Mucosa of descending colon (tissue), 3 donors: ENCODE measurements at regions not wholly inside any gene's neighbourhood (a gene's known extent, or its start where the extent isn't known, plus 50 kb on each side); places are given as distances from the start of the nearest gene placed in this dataset.

Source experiments
- ATAC-seq: fragments of 200-7000 bp; cut with Tn5 transposase; one replicate; pipeline ENCODE4 v1.9.1; 2020; ENCODE audit warnings: mild to moderate bottlenecking, moderate library complexity
- DNase-seq, 3 donors: peaks; one replicate each; pipeline ENCODE4 v3.0.0-alpha.2; 2020
- H3K36me3 ChIP-seq: fragments of 200-600 bp; one replicate; pipeline ENCODE4 v1.8.0; 2021; ENCODE audit warnings: low read depth, mild to moderate bottlenecking
- H3K4me1 ChIP-seq: fragments of 200-600 bp; one replicate; pipeline ENCODE4 v1.8.0; 2021; ENCODE audit warnings: low read depth, mild to moderate bottlenecking
- H3K4me3 ChIP-seq: fragments of 200-600 bp; one replicate; pipeline ENCODE4 v1.8.0; 2021; ENCODE audit warnings: mild to moderate bottlenecking
- H3K9me3 ChIP-seq: fragments of 200-600 bp; one replicate; pipeline ENCODE4 v1.8.0; 2021; ENCODE audit warnings: mild to moderate bottlenecking
- CTCF ChIP-seq: fragments of 200-600 bp; IDR thresholded peaks from one replicate; pipeline ENCODE4 v1.8.0; 2022; ENCODE audit warnings: antibody characterized with exemption, mild to moderate bottlenecking
- intact Hi-C, 2 donors: fragments of 100-400 bp; cut with DNase I in 1 of 2; cut with micrococcal nuclease in 1 of 2; formaldehyde crosslinking; loops; one replicate each; pipeline versions ENCODE4 v1.11.0 to v1.11.1; 2022; cut with DNase I, micrococcal nuclease
- donor health status: DM: no; HTN: no; CAD: no; lungs with moderate emphysema.
- donor health status: DM: no; HTN: no; CAD: no.
- donor health status: DM: no; HTN: yes; CAD: no.

GRCh38 chr12:127147724-127148123 lies 1119.2 kb upstream of the TMEM132C start:
- Histone ChIP-seq H3K36me3 (no peaks in the 10 kb centered on the region), H3K4me1 (no peaks in the 10 kb centered on the region), H3K9me3 (no peaks in the 10 kb centered on the region), H3K4me3 (no peak overlapping the region)
- ATAC-seq (no peak), DNase-seq (no peak)
- TF ChIP-seq CTCF, result no peak
- intact Hi-C loops, result no loop called here

DNA sequence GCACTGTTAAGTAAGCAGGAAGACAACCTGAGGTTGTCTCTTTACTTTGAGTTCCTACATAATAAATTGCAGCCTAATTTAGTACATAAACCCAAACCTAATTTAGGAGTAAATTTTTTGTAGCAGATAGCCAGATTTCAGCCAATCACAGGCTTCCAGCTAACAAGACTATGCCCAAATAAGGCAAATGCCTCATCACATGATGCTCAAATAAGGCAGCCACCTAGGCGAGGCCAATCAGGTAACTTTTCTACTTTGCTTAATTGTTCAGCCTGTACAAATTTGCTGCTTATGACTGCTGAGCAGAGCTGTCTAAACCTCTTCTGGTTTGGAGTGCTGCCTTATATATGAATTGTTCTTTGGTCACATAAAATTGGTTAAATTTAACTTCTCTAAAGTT lies 1118.7 kb upstream of the TMEM132C start:
- Histone ChIP-seq H3K4me3 (no peak overlapping the region), H3K4me1 (no peaks in the 10 kb centered on the region), H3K36me3 (no peaks in the 10 kb centered on the region), H3K9me3 (no peaks in the 10 kb centered on the region)
- no peak for TF ChIP-seq CTCF
- intact Hi-C loops, result no loop called here
- no peak for DNase-seq
- ATAC-seq, result no peak

DNA sequence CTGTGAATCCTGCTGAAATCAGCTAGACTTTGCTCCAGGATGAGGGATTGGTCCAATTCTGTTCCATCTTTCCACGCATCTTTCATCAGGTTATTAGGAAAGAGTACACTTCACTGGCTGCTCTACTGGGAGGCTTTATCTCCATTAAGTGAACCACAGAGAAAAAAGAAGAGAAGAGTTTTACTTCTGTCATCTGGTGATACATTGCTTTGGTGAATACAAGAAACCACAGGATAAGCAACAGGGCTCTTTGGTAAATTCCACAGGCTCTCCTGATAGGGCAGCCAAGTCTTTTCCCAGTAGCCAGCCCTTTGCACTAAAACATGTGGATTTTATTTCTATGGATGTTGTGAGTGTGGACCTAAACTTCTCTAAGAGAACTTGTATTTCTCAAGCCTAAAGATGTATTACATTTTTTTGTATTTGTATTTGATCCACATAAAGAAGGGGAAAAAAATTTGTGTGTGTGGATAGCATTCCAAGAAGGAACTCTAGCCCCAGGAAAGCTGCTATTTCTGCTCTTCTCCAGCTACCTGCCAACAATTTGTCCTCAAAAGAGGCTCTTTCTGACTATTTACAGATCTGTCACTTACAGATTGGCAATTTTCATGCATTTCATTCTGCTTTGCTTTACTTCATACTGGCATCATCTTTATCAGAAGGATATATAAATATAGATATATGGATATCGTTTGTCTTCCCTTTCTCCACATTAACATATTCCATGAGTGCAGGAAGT lies 1117.6 kb upstream of the TMEM132C start:
- intact Hi-C loops, result no loop called here
- H3K36me3 ChIP-seq, result no peaks in the 10 kb centered on the region
- ATAC-seq, result no peak

DNA sequence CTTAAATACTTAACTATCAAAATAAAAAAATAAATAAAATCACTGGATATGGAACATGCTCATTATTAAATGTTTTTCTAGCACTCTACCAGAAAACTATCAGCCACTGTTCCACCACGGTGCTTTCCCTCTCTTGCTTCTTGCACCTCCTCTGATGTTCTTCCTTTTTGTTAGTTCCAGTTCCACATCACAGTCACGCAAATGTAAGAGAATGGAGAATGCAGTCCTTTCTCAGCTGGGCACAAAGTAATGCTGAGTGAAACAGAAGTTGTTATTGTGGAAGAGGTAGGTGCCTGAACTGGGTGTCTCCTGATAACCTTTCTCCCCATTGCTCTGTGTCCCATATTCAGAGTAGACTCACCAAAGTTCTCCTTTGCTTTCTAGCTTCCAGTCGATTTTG lies 1116.9 kb upstream of the TMEM132C start:
- ATAC-seq, result no peak
- intact Hi-C loops, result no loop called here
- H3K9me3 ChIP-seq, result no peaks in the 10 kb centered on the region
- H3K36me3 ChIP-seq, result no peaks in the 10 kb centered on the region
- H3K4me3 ChIP-seq, result no peak overlapping the region
- no peaks in the 10 kb centered on the region for H3K4me1 ChIP-seq
- no peak for TF ChIP-seq CTCF
- DNase-seq, result no peak

More for the DNA sequence above, 1117.6 kb upstream of the TMEM132C start:
- Histone ChIP-seq H3K4me3 (no peak overlapping the region), H3K4me1 (no peaks in the 10 kb centered on the region), H3K9me3 (no peaks in the 10 kb centered on the region)
- DNase-seq, result no peak
- TF ChIP-seq CTCF, result no peak

DNA sequence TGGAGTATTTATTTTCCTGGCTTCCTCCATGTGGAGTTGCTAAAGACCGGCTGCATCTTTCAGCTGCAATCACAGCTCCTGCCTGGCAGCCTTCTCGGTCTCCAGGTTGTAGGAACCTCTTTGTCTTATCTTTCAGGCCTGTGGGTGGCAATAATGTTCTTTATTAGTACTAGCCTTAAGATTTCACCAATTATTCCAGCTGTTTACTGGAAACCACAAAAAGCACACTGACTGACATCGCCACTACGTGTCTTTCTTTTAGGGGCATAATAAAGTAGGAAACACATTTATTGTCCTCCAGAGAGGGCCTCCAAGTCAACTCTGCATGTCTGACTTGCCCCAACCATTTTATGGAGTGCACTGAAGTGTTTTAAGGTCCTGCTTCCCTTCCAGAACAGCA lies 1116.5 kb upstream of the TMEM132C start:
- no peaks in the 10 kb centered on the region for H3K36me3 ChIP-seq
- no peak for TF ChIP-seq CTCF
- no peak overlapping the region for H3K4me3 ChIP-seq
- no peak for DNase-seq
- no peak for ATAC-seq
- intact Hi-C loops, result no loop called here
- no peaks in the 10 kb centered on the region for H3K4me1 ChIP-seq
- no peaks in the 10 kb centered on the region for H3K9me3 ChIP-seq

GRCh38 chr12:127150956-127151355 lies 1116.0 kb upstream of the TMEM132C start:
- H3K4me3 ChIP-seq, result no peak overlapping the region
- ATAC-seq (no peak), DNase-seq (no peak)
- intact Hi-C loops, result no loop called here
- H3K4me1 ChIP-seq, result no peaks in the 10 kb centered on the region
- H3K36me3 ChIP-seq, result no peaks in the 10 kb centered on the region
- TF ChIP-seq CTCF, result no peak
- no peaks in the 10 kb centered on the region for H3K9me3 ChIP-seq
